Smooth muscle cell (in vitro differentiated cells): ENCODE measurements at regions not wholly inside any gene's neighbourhood (a gene's known extent, or its start where the extent isn't known, plus 50 kb on each side); places are given as distances from the start of the nearest gene placed in this dataset.

Experiments
- DNase-seq: peaks from one replicate; lab custom pipeline; 2025; ENCODE audit not compliant: unreplicated experiment; lab: John Stamatoyannopoulos, UW
- H2AFZ ChIP-seq: fragments of 200-600 bp; sonication (generic); 2 replicates; pipeline ENCODE4 v1.6.0; 2016; ENCODE audit warnings: antibody characterized with exemption, low read depth, mild to moderate bottlenecking
- H3F3A ChIP-seq: fragments of 200-600 bp; sonication (generic); 2 replicates; pipeline ENCODE4 v1.6.0; 2017; ENCODE audit warnings: antibody characterized with exemption, low read depth
- H3K27ac ChIP-seq: fragments of 200-600 bp; sonication (generic); 2 replicates; pipeline ENCODE4 v1.5.1; 2016; ENCODE audit warnings: low read depth, mild to moderate bottlenecking
- H3K27me3 ChIP-seq: fragments of 200-600 bp; sonication (generic); 2 replicates; pipeline ENCODE4 v1.6.1; 2016; ENCODE audit warnings: low read depth, mild to moderate bottlenecking
- H3K36me3 ChIP-seq: fragments of 200-600 bp; sonication (generic); 2 replicates; pipeline ENCODE4 v1.5.1; 2016; ENCODE audit warnings: low read depth
- H3K4me1 ChIP-seq: fragments of 200-600 bp; sonication (generic); 2 replicates; pipeline ENCODE4 v1.5.1; 2016; ENCODE audit warnings: low read depth
- H3K4me2 ChIP-seq: fragments of 200-600 bp; sonication (generic); 2 replicates; pipeline ENCODE4 v1.6.0; 2016; ENCODE audit warnings: mild to moderate bottlenecking
- H3K4me3 ChIP-seq: fragments of 200-600 bp; sonication (generic); 2 replicates; pipeline ENCODE4 v1.5.1; 2016; ENCODE audit warnings: mild to moderate bottlenecking
- H3K79me2 ChIP-seq: fragments of 200-600 bp; sonication (generic); 2 replicates; pipeline ENCODE4 v1.6.0; 2016; ENCODE audit warnings: low read depth, mild to moderate bottlenecking
- H3K9ac ChIP-seq: fragments of 200-600 bp; sonication (generic); 2 replicates; pipeline ENCODE4 v1.6.0; 2016; ENCODE audit warnings: low read depth
- H3K9me3 ChIP-seq: fragments of 200-600 bp; sonication (generic); replicated peaks from 2 replicates; pipeline ENCODE4 v1.5.1; 2016; ENCODE audit warnings: low read depth
- H4K20me1 ChIP-seq: fragments of 200-600 bp; sonication (generic); 2 replicates; pipeline ENCODE4 v1.6.0; 2016; ENCODE audit warnings: low read depth
- CTCF ChIP-seq: fragments of 200-600 bp; sonication (generic); IDR thresholded peaks from 2 replicates; pipeline ENCODE4 v1.5.1; 2017; ENCODE audit warnings: borderline replicate concordance, mild to moderate bottlenecking, antibody characterized with exemption; ENCODE audit not compliant: insufficient read depth, poor library complexity, severe bottlenecking
- WGBS: methylation state at CpG from one replicate; pipeline ENCODE4 v1.1.7; 2016; ENCODE audit warnings: low lambda C conversion rate; 5-methylcytosine and 5-hydroxymethylcytosine counted together

DNA sequence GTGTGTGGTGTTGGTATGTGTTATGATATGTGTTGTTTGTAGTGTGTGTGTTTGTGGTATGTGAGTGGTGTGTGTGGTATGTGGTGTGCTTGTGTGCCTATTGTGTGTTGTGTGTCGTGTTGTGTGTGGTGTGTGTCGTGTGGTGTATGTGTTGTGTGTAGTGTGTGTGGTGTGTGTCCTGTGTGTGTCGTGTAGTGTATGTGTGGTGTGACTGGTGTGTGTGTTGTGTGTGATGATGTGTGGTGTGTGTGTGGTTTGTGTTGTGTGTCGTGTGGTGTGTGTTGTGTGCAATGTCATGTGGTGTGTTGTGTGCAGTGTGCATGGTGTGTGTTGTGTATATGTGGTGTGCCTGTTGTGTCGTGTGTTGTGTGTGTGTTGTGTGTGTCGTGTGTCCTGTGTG is 144.6 kb downstream of the DNAJB6 start:
- Histone ChIP-seq H3K27me3 (no peaks in the 10 kb centered on the region), H3K9me3 (no peaks in the 10 kb centered on the region), H3K9ac (no peak overlapping the region), H4K20me1 (no peaks in the 10 kb centered on the region), H3K27ac (no peak overlapping the region), H3F3A (no peaks in the 10 kb centered on the region), H3K4me2 (no peak overlapping the region), H3K4me1 (no peaks in the 10 kb centered on the region), H3K4me3 (no peak overlapping the region), H3K36me3 (no peaks in the 10 kb centered on the region), H3K79me2 (no peaks in the 10 kb centered on the region), H2AFZ (no peak overlapping the region)
- no peak for DNase-seq
- WGBS = 94% methylated on average over 4 of the region's 6 CpGs
- TF ChIP-seq CTCF = no peak

DNA sequence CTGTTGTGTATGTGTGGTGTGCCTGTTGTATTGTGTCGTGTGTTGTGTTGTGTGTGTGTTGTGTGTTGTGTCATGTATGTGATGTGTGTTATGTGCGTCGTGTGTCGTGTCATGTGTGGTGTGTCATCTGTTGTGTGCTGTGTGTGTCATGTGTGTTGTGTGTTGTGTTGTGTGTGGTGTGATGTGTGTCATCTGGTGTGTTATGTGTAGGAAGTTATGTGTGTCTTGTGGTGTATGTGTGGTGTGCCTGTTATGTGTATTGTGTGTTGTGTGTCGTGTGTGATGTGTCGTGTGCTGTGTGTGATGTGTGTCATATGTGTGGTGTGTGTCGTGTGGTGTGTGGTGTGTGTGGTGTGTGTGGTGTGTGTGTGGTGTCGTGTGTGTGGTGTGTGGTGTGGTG is 145.2 kb downstream of the DNAJB6 start:
- no peaks in the 10 kb centered on the region for H3F3A ChIP-seq
- TF ChIP-seq CTCF = no peak
- no peaks in the 10 kb centered on the region for H4K20me1 ChIP-seq
- H2AFZ ChIP-seq = no peak overlapping the region
- no peaks in the 10 kb centered on the region for H3K36me3 ChIP-seq
- no peaks in the 10 kb centered on the region for H3K4me1 ChIP-seq
- H3K4me3 ChIP-seq = no peak overlapping the region
- H3K4me2 ChIP-seq = no peak overlapping the region
- H3K27me3 ChIP-seq = no peaks in the 10 kb centered on the region
- no peak overlapping the region for H3K27ac ChIP-seq
- H3K9ac ChIP-seq = no peak overlapping the region
- 87% methylated on average over 7 of the region's 8 CpGs for WGBS
- no peaks in the 10 kb centered on the region for H3K9me3 ChIP-seq
- no peaks in the 10 kb centered on the region for H3K79me2 ChIP-seq
- DNase-seq = no peak

DNA sequence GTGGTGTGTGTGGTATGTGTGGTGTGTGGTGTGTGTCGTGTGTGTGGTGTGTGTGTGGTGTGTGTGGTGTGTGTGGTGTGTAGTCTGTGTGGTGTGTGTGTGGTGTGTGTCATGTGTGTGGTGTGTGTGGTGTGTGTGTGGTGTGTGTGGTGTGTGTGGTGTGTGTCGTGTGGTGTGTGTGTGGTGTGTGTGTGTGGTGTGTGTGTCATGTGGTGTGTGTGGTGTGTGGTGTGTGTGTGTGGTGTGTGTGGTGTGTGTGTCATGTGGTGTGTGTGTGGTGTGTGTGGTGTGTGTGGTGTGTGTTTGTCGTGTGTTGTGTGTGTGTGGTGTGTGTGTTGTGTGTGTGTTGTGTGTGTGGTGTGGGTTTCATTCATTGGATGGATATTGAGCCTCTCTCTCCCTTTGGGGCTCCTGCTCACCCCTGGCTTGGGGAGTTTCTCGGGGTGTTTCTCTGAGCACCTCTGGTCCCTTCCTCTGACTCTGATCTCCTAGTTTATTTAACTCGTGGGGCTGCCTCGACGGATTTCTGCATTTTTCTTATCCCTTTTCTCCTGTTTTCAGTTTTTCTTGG is 145.8 kb downstream of the DNAJB6 start:
- Histone ChIP-seq H3K27ac (no peak overlapping the region), H3K4me3 (no peak overlapping the region), H2AFZ (no peak overlapping the region), H3K9ac (no peak overlapping the region), H3F3A (no peaks in the 10 kb centered on the region), H3K9me3 (no peaks in the 10 kb centered on the region), H3K79me2 (no peaks in the 10 kb centered on the region), H3K27me3 (no peaks in the 10 kb centered on the region), H3K4me1 (no peaks in the 10 kb centered on the region), H3K4me2 (no peak overlapping the region), H3K36me3 (no peaks in the 10 kb centered on the region), H4K20me1 (no peaks in the 10 kb centered on the region)
- 78% methylated on average over 4 of the region's 7 CpGs for WGBS
- TF ChIP-seq CTCF = no peak
- no peak for DNase-seq

DNA sequence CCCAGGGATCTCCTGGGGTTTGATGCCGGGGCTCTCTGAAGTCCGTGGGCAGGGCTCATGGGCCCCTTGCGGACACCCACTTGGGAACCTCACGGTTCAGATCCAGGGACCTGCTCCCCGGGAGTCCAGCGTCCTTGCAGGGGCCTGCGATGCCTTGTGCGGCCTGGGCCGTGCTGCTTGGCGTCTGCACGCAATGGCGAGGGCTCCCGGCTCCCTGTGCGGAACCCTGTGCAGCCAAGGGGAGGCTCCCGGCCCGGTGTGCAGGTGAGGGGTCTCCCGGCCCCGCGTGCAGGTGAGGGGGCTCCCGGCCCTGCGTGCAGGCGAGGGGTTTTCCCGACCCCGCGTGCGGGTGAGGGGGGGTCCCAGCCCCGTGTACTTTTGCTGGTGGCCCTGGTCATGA is 146.7 kb downstream of the DNAJB6 start:
- H3K9me3 ChIP-seq = no peaks in the 10 kb centered on the region
- no peak overlapping the region for H2AFZ ChIP-seq
- 87% methylated on average over 27 of the region's 27 CpGs for WGBS
- TF ChIP-seq CTCF = no peak
- no peak for DNase-seq
- no peaks in the 10 kb centered on the region for H3K27me3 ChIP-seq
- no peak overlapping the region for H3K4me2 ChIP-seq
- no peak overlapping the region for H3K4me3 ChIP-seq
- no peaks in the 10 kb centered on the region for H3K36me3 ChIP-seq
- H3K79me2 ChIP-seq = no peaks in the 10 kb centered on the region
- H3K4me1 ChIP-seq = no peaks in the 10 kb centered on the region
- H3K9ac ChIP-seq = no peak overlapping the region
- no peaks in the 10 kb centered on the region for H4K20me1 ChIP-seq
- H3K27ac ChIP-seq = no peak overlapping the region
- H3F3A ChIP-seq = no peaks in the 10 kb centered on the region
